HG02623 (cell line): ENCODE measurements at regions not wholly inside any gene's neighbourhood (a gene's known extent, or its start where the extent isn't known, plus 50 kb on each side); places are given as distances from the start of the nearest gene placed in this dataset.
"Not testable (repeated sequence)": the region's sequence is repeated elsewhere in the genome, so short reads cannot be mapped to it uniquely, and the experiment has no call there.

Experiments
- ATAC-seq: cut with Tn5 transposase; IDR thresholded peaks from one replicate; pipeline ENCODE4 v1.9.1; 2021; ENCODE audit warnings: moderate library complexity; ENCODE audit not compliant: unreplicated experiment

GRCh38 chr20:40955326-40955725 lies 73.3 kb upstream of the TOP1 start:
- ATAC-seq, result no peak

DNA sequence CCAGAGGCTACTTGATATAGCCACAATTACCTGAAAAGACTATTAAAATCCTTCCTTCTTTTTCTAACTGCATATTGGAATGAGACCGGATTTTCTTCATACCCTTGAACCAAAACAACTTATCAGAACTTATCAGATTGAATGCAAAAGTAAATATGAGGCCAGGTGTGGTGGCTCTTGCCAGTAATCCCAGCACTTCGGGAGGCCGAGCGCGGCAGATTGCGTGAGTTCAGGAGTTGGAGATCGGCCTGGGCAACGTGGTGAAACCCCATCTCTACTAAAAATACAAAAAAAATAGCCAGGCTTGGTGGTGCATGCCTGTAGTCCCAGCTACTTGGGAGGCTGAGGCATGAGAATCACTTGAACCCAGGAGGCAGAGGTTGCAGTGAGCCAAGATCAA lies 72.8 kb upstream of the TOP1 start:
- not testable (repeated sequence) for ATAC-seq

- ATAC-seq, result no peak
Measured at GRCh38 chr20:40956542-40957264, 71.9 kb upstream of the TOP1 start.

- ATAC-seq, result no peak
Measured at GRCh38 chr20:40957265-40957760, 71.3 kb upstream of the TOP1 start.

DNA sequence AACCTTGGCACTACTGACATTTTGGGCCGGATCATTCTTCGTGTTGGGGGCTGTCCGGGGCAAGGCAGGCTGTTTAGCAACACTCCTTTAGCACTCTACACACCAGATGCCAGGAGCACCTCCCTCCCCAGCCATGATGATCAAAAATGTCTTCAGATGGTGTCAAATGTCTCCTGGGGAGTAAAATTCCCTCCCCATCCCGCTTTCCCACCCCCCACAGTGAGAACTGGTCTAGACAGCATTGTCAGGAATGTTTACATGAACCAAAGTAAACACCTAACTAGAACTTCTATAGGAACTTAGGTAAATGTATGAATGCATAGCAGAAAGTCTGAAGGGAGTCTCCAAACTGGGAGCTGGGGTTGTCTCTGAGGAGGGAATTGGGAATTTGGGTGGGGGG lies 70.0 kb upstream of the TOP1 start:
- ATAC-seq, result no peak

DNA sequence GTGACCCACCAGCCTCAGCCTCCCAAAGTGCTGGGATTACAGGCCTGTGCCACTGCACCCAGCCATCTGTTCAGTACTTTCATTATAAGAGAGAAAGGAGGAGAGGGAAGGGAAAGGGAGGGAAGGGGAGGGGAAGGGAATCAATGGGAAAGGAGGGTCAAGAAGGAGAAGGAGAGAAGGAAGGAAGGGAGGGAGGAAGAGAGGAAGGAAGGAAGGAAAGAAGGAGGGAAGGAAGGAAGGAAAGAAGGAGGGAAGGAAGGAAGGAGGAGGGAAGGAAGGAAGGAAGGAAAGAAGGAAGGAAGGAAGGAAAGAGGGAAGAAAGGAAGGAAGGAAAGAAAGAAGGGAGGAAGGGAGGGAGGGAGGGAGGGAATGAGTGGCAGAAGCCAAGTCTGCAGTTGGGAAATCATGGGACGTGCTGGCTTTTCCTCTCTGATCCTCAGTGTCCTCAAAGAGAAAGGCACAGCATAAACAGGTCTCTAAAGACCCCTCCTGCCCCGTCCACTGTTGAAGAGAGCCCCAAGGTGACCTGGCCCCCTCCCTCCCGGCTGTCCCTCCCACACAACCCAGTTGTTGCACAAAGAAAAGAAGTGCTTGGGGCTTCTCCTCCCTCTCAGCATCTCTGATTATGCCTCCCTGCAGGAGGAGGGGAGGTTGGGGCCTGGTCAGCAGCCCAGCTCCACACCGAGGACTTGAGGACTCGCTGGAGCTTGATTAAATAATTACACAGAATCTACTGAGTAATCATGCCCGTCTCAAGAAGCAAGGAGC lies 69.1 kb upstream of the TOP1 start:
- no peak for ATAC-seq

- ATAC-seq, result no peak
Measured at GRCh38 chr20:40960101-40960500, 68.5 kb upstream of the TOP1 start.

GRCh38 chr20:40960521-40960956 lies 68.1 kb upstream of the TOP1 start:
- no peak for ATAC-seq

DNA sequence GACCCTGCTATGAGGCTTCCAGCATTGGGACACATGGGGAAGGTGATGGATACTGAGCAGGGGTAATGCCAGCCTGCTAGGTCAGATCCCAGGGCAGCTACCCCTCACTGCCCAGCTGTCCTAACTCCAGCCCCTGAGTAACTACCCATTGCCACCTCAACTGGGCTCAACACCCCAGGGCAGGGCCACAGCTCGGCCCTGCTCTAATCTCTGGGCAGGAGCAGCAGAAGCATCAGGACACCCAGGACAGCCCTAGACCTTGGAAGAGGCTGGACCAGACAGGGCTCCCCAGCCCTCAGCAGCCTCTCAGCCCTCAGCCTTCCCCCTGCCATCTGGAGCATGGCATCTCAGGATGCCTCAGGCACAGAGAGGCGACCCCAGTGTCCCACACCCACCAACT lies 67.4 kb upstream of the TOP1 start:
- ATAC-seq, result no peak

DNA sequence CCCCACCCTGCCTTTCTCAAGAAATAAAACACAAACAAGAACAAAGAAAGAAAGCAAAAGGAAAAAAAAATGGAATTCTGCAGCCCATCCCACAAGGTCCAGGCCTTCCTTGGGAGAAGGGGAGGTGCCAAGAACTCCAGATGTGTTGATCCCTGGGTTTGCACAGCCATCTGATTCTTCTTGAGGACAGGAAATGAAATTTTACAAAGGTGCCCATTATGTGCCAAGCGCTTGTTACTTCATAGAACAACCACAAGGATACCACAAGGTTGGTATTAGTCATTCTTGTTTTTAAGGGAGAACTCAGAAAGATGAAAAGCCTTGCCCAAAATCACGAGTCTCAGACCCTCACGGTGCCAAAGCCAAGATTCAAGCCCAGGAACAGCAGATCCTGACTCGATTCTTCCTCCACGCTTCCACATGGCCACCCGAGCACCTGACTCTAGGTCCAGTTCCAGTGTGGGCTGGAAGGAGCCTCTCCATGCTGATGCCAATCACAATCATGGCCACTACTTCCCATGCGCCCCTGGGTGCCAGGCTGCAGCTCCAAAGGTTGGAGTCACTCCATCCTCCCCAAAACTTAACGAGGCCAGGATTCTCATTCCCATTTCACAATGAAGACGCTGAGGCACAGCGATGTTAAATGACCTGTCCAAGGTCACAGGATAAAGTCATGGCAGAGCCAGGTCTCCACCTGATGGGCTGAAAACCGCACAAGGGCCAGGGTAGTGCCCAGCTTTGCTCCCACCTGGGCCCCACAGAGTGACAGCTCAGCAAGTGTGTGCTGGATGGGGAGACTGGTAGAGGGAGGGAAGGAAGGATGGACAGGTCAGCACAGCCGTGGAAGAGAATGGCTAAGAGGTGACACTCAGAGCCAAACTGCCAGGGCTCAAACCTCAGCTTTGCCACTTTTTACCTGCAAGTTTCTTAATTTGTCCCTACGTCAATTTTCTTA lies 66.7 kb upstream of the TOP1 start:
- ATAC-seq, result no peak

- peak; percentile 40 for ATAC-seq
Measured at GRCh38 chr20:40962733-40963504, 65.7 kb upstream of the TOP1 start.

- no peak for ATAC-seq
Measured at GRCh38 chr20:40963505-40963845, 65.1 kb upstream of the TOP1 start.

GRCh38 chr20:40965671-40966070 lies 63.0 kb upstream of the TOP1 start:
- no peak for ATAC-seq

DNA sequence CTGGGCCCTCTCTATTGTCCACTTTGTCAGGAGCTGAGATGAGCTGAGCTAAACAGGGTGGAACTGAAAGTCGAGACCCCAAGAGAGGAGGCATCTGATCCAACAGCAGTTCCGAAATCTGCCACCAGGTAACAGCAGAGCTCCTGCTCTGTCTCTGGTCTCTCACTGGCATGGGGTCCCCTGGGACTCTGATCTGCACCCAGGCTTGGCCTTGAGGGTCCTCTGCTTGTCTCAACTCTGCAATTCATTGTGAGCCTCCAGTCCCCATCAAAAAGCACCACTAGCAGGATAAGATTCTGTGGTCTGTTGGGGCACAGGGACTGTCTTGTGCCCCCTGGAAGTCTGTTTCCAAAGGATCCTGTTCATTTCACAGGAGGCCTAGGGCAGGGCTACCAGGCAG lies 62.5 kb upstream of the TOP1 start:
- no peak for ATAC-seq

DNA sequence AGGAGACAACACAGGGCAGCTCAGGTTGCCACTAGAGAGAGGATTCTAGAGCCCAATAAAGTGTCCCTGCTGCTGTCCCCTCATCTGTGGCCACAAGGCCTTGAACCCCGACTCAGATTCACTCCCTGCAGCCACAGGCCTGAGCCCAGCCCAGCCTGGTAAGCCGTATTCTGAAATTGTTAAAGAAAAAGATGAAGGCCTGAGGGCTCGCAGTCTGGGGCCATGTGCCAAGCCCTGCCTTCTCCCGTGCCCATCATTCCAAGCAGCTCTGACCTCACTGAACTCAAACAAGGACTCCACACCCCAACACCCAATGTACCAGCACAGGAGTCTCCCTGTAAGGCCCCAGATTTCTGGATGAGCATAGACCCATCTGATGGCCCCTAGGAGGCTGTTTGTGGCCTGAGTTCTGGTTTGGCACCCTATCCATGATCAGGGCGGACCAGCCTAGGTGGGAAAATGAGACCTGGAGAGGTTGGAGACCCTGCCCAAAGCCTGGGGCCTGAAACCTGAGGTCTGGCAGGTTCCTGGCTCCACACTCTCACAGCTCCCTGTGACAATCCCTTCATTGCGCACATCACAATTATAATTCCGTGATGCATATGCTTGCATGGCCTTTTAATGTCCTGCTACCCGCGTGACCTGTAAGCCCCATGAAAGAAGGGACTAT lies 62.0 kb upstream of the TOP1 start:
- ATAC-seq, result no peak

DNA sequence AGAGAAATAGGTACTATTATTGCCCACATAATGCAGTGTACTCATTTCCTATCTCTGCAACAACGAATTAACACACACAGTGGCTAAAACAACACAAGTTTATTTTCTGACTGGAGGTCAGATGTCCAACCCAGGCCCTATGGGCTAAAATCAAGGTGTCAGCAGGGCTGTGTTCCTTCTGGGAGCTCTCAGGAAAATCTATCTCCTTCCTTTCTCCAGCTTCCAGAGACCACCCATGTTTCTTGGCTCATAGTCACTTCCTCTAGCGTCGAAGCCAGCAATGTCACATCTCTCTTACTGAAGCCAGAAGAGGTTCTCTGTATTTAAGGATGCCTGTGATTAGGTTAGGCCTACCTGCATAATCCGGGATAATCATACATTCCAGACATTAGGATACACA lies 60.9 kb upstream of the TOP1 start:
- ATAC-seq, result no peak

- ATAC-seq, result not testable (repeated sequence)
Measured at GRCh38 chr20:40968816-40969562, 59.6 kb upstream of the TOP1 start.

GRCh38 chr20:40970218-40970617 lies 58.4 kb upstream of the TOP1 start:
- no peak for ATAC-seq

GRCh38 chr20:40977218-40977617 lies 51.4 kb upstream of the TOP1 start:
- no peak for ATAC-seq
